ENCODE measurements at regions not wholly inside any gene's neighbourhood (a gene's known extent, or its start where the extent isn't known, plus 50 kb on each side); places are given as distances from the start of the nearest gene placed in this dataset.

DNA sequence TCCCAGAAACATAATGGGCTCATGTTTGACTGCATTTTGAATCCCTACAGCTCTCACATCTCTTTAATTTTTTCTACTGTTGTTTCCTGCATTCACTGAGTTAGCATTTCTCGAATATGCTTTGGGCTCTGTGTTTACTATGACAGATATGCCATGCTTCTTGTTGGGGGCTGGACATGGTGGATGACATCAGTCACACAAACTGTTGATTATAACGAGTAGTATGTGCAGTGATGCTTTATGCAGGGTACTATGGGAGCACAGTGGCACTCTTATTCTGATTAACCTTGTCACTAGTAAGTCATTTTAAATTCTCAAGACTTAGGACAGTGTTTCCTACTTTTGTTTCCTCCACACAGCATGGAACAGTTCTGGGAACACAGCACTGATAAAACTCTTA, 295.4 kb upstream of the ZNF608 start:
- intact Hi-C loops (cut with DNase I; ENCODE audit: low total_unique reads) = no loop called here
- Histone ChIP-seq H3K9me3 (no peaks in the 10 kb centered on the region), H3K4me1 (peaks cover 0 to 5% of the 10 kb centered on the region in 2 donors), H3K27me3 (no peaks in the 10 kb centered on the region), H3K4me3 (no peak overlapping the region), H3K36me3 (no peaks in the 10 kb centered on the region), H3K27ac (no peak overlapping the region)
- no peak for TF ChIP-seq POLR2A (IDR thresholded peaks at IDR 0.05)
- TF ChIP-seq, protein P1, sequence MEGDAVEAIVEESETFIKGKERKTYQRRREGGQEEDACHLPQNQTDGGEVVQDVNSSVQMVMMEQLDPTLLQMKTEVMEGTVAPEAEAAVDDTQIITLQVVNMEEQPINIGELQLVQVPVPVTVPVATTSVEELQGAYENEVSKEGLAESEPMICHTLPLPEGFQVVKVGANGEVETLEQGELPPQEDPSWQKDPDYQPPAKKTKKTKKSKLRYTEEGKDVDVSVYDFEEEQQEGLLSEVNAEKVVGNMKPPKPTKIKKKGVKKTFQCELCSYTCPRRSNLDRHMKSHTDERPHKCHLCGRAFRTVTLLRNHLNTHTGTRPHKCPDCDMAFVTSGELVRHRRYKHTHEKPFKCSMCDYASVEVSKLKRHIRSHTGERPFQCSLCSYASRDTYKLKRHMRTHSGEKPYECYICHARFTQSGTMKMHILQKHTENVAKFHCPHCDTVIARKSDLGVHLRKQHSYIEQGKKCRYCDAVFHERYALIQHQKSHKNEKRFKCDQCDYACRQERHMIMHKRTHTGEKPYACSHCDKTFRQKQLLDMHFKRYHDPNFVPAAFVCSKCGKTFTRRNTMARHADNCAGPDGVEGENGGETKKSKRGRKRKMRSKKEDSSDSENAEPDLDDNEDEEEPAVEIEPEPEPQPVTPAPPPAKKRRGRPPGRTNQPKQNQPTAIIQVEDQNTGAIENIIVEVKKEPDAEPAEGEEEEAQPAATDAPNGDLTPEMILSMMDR (IDR thresholded peaks at IDR 0.05) = no peak
- DNase-seq = no peak

DNA sequence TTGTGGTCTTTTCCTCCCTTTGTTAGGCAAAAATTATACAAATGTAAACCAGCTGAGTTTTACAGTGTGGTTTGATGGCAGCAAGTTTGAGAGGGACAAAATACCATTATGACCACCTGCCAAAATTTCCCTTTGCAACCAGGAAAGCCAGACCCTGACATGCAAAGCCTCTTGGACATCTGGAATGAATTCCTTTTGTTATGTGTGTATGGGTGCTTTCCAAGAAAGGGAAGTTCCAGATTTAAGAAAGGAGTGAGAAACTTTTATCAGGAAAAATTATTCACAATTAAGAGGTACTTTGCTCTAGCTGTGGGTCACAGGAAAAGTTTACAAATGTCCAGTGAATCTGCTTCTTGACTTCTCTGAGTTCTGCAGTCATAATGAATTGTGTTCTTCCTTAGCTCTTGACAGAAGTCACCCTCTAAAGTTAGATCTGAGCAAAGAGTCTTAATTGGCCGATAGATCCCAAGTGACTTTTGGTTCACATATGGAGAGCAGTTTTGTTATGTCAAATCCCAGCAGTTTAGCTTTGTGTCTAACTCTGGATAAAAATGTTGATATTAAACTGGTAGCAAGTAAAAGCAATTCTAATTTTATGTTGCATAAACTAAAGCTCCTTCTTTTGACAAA, 295.9 kb upstream of the ZNF608 start:
- no peak for DNase-seq
- no peak overlapping the region for H3K4me3 ChIP-seq
- H3K27me3 ChIP-seq = no peaks in the 10 kb centered on the region
- peaks cover 0 to 5% of the 10 kb centered on the region in 2 donors for H3K4me1 ChIP-seq
- no peak overlapping the region for H3K27ac ChIP-seq
- TF ChIP-seq POLR2A (IDR thresholded peaks at IDR 0.05) = no peak
- TF ChIP-seq, protein P1 (IDR thresholded peaks at IDR 0.05) = no peak
- intact Hi-C loops (cut with DNase I; ENCODE audit: low total_unique reads) = no loop called here
- H3K36me3 ChIP-seq = no peaks in the 10 kb centered on the region
- H3K9me3 ChIP-seq = no peaks in the 10 kb centered on the region

DNA sequence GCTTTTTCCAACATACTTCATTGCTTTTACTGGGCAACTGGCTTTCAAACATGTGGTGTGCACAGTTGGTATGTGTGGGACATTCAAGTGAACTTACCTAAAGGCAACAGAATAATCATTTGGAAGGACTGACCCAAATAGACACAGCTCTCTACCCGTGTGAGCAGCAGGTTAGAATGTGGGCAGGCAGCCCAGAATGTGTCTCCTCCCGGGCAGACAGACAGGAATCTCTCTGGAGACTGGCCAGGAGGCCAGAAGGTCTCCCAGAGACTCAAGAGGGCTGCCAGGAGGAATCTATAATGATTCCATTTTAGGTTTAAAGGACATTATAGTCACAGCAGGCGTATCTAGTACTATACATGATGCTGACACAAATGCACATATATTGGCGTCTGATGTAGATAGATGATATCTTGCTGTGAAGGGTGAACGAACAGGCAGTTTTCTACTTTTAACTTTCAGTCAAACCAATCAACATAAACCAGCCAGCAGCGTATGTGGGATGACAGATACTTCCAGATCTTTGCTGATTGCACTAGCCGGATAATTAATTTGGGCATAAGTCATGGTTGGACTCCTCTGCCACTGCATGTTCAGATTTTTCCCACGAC, 297.4 kb upstream of the ZNF608 start:
- no peaks in the 10 kb centered on the region for H3K27me3 ChIP-seq
- H3K4me3 ChIP-seq = no peak overlapping the region
- peak; percentile 22 to 34 for DNase-seq
- no peak overlapping the region for H3K27ac ChIP-seq
- no peaks in the 10 kb centered on the region for H3K36me3 ChIP-seq
- H3K9me3 ChIP-seq = no peaks in the 10 kb centered on the region
- TF ChIP-seq, protein P1 (IDR thresholded peaks at IDR 0.05) = no peak
- H3K4me1 ChIP-seq = peaks cover 0 to 5% of the 10 kb centered on the region in 2 donors
- intact Hi-C loops (cut with DNase I; ENCODE audit: low total_unique reads) = no loop called here

DNA sequence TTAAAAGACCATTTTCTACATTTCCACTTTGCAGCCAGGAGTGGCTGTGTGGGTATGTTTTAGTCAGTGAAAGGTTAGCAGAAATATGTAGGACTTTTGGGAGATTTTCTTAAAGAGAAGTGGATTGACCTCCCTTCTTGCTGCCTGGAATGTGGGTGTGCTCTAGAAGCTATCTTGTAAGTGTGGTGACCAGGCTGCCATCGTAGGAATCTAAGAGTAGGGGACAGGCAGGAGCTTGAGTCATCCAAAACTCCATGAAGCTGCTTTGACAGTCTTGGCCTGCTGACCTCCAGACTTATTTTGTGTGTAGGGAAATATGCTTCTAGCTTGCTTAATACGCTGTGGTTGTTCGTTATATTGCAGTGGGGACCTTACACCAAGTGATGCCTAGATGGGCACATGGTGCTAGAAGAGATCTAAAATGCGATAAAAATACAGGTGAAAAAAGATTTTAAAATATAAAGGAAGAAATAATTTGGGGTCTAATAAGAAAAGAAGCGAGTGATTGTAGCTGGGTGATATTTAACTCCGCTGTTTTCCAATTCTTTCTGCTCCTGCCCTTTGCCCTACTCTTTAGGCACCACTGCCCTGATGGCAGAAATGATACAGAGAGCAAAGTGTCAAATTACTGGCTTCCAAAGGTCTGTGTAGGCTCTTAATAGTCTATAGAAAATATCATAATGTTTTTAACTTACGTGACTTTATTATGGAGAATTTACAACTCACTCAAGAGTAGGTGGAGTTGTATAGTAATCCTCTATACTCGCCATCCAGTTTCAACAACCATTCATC, 298.2 kb upstream of the ZNF608 start:
- Histone ChIP-seq H3K27ac (no peak overlapping the region), H3K36me3 (no peaks in the 10 kb centered on the region), H3K4me1 (peaks cover 0 to 5% of the 10 kb centered on the region in 2 donors), H3K4me3 (no peak overlapping the region), H3K27me3 (no peaks in the 10 kb centered on the region), H3K9me3 (no peaks in the 10 kb centered on the region)
- TF ChIP-seq POLR2A (IDR thresholded peaks at IDR 0.05) = no peak
- TF ChIP-seq, protein P1 (IDR thresholded peaks at IDR 0.05) = no peak
- intact Hi-C loops (cut with DNase I; ENCODE audit: low total_unique reads) = no loop called here
- DNase-seq = no peak

DNA sequence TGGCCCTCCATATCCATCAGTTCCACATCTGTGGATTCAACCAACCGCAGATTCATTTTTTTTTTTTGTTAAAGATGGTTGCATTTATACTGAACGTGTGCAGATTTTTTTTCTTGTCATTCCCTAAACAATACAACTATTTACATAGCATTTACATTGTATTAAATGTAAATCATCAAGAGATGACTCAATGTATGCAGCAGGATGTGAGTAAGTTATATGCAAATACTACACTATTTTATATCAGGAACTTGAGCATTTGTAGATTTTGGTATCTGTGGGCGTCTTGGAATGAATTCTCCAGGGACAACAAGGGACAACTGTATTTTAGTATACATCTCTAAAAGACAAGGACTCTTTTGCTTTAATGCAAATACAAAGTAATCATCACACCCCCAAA, 299.2 kb upstream of the ZNF608 start:
- Histone ChIP-seq H3K27me3 (no peaks in the 10 kb centered on the region), H3K4me1 (peaks cover 0 to 5% of the 10 kb centered on the region in 2 donors), H3K36me3 (no peaks in the 10 kb centered on the region), H3K9me3 (no peaks in the 10 kb centered on the region), H3K4me3 (no peak overlapping the region), H3K27ac (no peak overlapping the region)
- no peak for DNase-seq
- intact Hi-C loops (cut with DNase I; ENCODE audit: low total_unique reads) = no loop called here
- TF ChIP-seq, protein P1 (IDR thresholded peaks at IDR 0.05) = no peak
- no peak for TF ChIP-seq POLR2A (IDR thresholded peaks at IDR 0.05)
